Esophagus muscularis mucosa (tissue), 4 donors: ENCODE measurements at regions not wholly inside any gene's neighbourhood (a gene's known extent, or its start where the extent isn't known, plus 50 kb on each side); places are given as distances from the start of the nearest gene placed in this dataset.
"Not testable (repeated sequence)": the region's sequence is repeated elsewhere in the genome, so short reads cannot be mapped to it uniquely, and the experiment has no call there.

Experiments used
- DNase-seq: peaks from one replicate; pipeline ENCODE4 v3.0.0-alpha.2; 2017; ENCODE audit errors: extremely low spot score
- H3K27ac ChIP-seq, 4 donors: fragments of 200-600 bp; sonication (generic); replicated peaks in 1 of 4; 1 replicate in 3 of 4; 2 replicates in 1 of 4; pipeline ENCODE4 v1.5.1; 2016 to 2019; ENCODE audit warnings: mild to moderate bottlenecking in 1 of 4
- H3K27me3 ChIP-seq, 4 donors: fragments of 200-600 bp; sonication (generic); one replicate each; pipeline versions ENCODE4 v1.5.1 to v1.6.0; 2016 to 2019
- H3K36me3 ChIP-seq, 4 donors: fragments of 200-600 bp; sonication (generic); one replicate each; pipeline ENCODE4 v1.5.1; 2016 to 2019
- H3K4me1 ChIP-seq, 4 donors: fragments of 200-600 bp; sonication (generic); one replicate each; pipeline ENCODE4 v1.5.1; 2016 to 2019
- H3K4me3 ChIP-seq, 4 donors: fragments of 200-600 bp; sonication (generic); 1 replicate in 2 of 4; 2 replicates in 2 of 4; pipeline ENCODE4 v1.5.1; 2016 to 2019; ENCODE audit warnings: mild to moderate bottlenecking in 4 of 4, moderate library complexity in 1 of 4
- H3K9me3 ChIP-seq, 4 donors: fragments of 200-600 bp; sonication (generic); 1 replicate in 3 of 4; 2 replicates in 1 of 4; pipeline ENCODE4 v1.5.1; 2016 to 2019
- CTCF ChIP-seq, 3 experiments: fragments of 200-600 bp in 2 of 3; fragments of 450-650 bp in 1 of 3; sonication (generic) in 2 of 3; IDR thresholded peaks; one replicate each; pipeline ENCODE4 v1.5.1; 2017 to 2019; ENCODE audit warnings: antibody characterized with exemption in 3 of 3, mild to moderate bottlenecking in 2 of 3, moderate library complexity in 1 of 3
- EP300 ChIP-seq: sonication (generic); formaldehyde crosslinking; IDR thresholded peaks from one replicate; pipeline ENCODE4 v1.6.1; 2017; ENCODE audit warnings: antibody characterized with exemption
- POLR2A ChIP-seq: fragments of 450-650 bp; IDR thresholded peaks from one replicate; pipeline ENCODE4 v1.6.1; 2017; ENCODE audit warnings: antibody characterized with exemption, moderate library complexity, mild to moderate bottlenecking, low read depth
- POLR2AphosphoS5 ChIP-seq, 2 donors: sonication (generic); formaldehyde crosslinking; IDR thresholded peaks; one replicate each; pipeline ENCODE4 v1.6.1; 2017; ENCODE audit warnings: antibody characterized with exemption in 2 of 2
- WGBS: methylation state at CpG from one replicate; pipeline ENCODE4 v1.1.5; 2018; 5-methylcytosine and 5-hydroxymethylcytosine counted together
- intact Hi-C: fragments of 100-400 bp; cut with DNase I; formaldehyde crosslinking; loops from one replicate; pipeline ENCODE4 v1.15.1; 2023

- TF ChIP-seq POLR2AphosphoS5 (IDR thresholded peaks at IDR 0.05) (no peak), EP300 (no peak), CTCF (IDR thresholded peaks at IDR 0.05) (no peak), POLR2A (no peak)
- Histone ChIP-seq H3K4me3 (no peak overlapping the region), H3K4me1 (no peaks in the 10 kb centered on the region), H3K27me3 (no peaks in the 10 kb centered on the region), H3K36me3 (no peaks in the 10 kb centered on the region), H3K9me3 (no peaks in the 10 kb centered on the region), H3K27ac (no peak overlapping the region)
- DNase-seq, result no peak
- 78% methylated on average over 3 of the region's 3 CpGs for WGBS
- intact Hi-C loops, result no loop called here
These were observed 1805.9 kb downstream of the NCAM2 start for GRCh38 chr21:22804151-22804550.

- H3K27ac ChIP-seq, result no peak overlapping the region
- H3K4me1 ChIP-seq, result no peaks in the 10 kb centered on the region
- intact Hi-C loops, result no loop called here
- no peaks in the 10 kb centered on the region for H3K36me3 ChIP-seq
- H3K27me3 ChIP-seq, result no peaks in the 10 kb centered on the region
- no peaks in the 10 kb centered on the region for H3K9me3 ChIP-seq
- DNase-seq, result no peak
- no peak for TF ChIP-seq CTCF (IDR thresholded peaks at IDR 0.05)
- no peak for TF ChIP-seq EP300
- no peak for TF ChIP-seq POLR2AphosphoS5 (IDR thresholded peaks at IDR 0.05)
- TF ChIP-seq POLR2A, result no peak
- 81% methylated on average over 3 of the region's 3 CpGs for WGBS
- no peak overlapping the region for H3K4me3 ChIP-seq
These were observed 1808.1 kb downstream of the NCAM2 start for GRCh38 chr21:22806278-22806677.

GRCh38 chr21:22813201-22813600 lies 1815.0 kb downstream of the NCAM2 start:
- TF ChIP-seq CTCF (IDR thresholded peaks at IDR 0.05) (no peak), POLR2AphosphoS5 (IDR thresholded peaks at IDR 0.05) (no peak), POLR2A (no peak), EP300 (no peak)
- DNase-seq, result no peak
- Histone ChIP-seq H3K27ac (no peak overlapping the region), H3K4me1 (no peaks in the 10 kb centered on the region), H3K27me3 (no peaks in the 10 kb centered on the region), H3K9me3 (no peaks in the 10 kb centered on the region), H3K36me3 (no peaks in the 10 kb centered on the region), H3K4me3 (no peak overlapping the region)
- intact Hi-C loops, result no loop called here
- WGBS, result 67% methylated on average over 3 of the region's 3 CpGs

GRCh38 chr21:22818681-22819485 lies 1820.7 kb downstream of the NCAM2 start:
- H3K9me3 ChIP-seq, intact Hi-C loops, H3K36me3 ChIP-seq, H3K4me3 ChIP-seq, H3K4me1 ChIP-seq, H3K27ac ChIP-seq, H3K27me3 ChIP-seq, DNase-seq: not testable (repeated sequence)
- over 99% methylated on average over 13 of the region's 40 CpGs for WGBS

- TF ChIP-seq POLR2A (no peak), EP300 (no peak), POLR2AphosphoS5 (IDR thresholded peaks at IDR 0.05) (no peak), CTCF (IDR thresholded peaks at IDR 0.05) (no peak)
- no peak for DNase-seq
- intact Hi-C loops, result no loop called here
- no peak overlapping the region for H3K27ac ChIP-seq
- H3K4me1 ChIP-seq, result no peaks in the 10 kb centered on the region
- H3K4me3 ChIP-seq, result no peak overlapping the region
- H3K27me3 ChIP-seq, result no peaks in the 10 kb centered on the region
- peaks cover 0 to 21% (median 5%) of the 10 kb centered on the region in 4 donors for H3K9me3 ChIP-seq
- no peaks in the 10 kb centered on the region for H3K36me3 ChIP-seq
These were observed 1829.2 kb downstream of the NCAM2 start for GRCh38 chr21:22827422-22827821.
